ENCODE measurements at regions not wholly inside any gene's neighbourhood (a gene's known extent, or its start where the extent isn't known, plus 50 kb on each side); places are given as distances from the start of the nearest gene placed in this dataset.

GRCh38 chr11:23398052-23398451 lies 537.8 kb upstream of the CCDC179 start:
- TF ChIP-seq CTCF (IDR thresholded peaks at IDR 0.05), result no peak
- no peak for TF ChIP-seq POLR2A (IDR thresholded peaks at IDR 0.05)
